ENCODE measurements at regions not wholly inside any gene's neighbourhood (a gene's known extent, or its start where the extent isn't known, plus 50 kb on each side); places are given as distances from the start of the nearest gene placed in this dataset.

- TF ChIP-seq CTCF (conservative IDR thresholded peaks at IDR 0.05; ENCODE audit: low read length): no peak
- DNase-seq (ENCODE audit: low read depth): no peak
- no peak overlapping the region for H3K4me3 ChIP-seq (ENCODE audit: low read length)
These were observed 374.6 kb downstream of the CTTN start for GRCh38 chr11:70772950-70773349.

- H3K4me3 ChIP-seq (ENCODE audit: low read length): no peak overlapping the region
These were observed 377.2 kb downstream of the CTTN start for GRCh38 chr11:70775386-70776075.

GRCh38 chr11:70776914-70777532 lies 378.7 kb downstream of the CTTN start:
- no peak overlapping the region for H3K4me3 ChIP-seq (ENCODE audit: low read length)
- no peak for DNase-seq (ENCODE audit: low read depth)
- no peak for TF ChIP-seq CTCF (conservative IDR thresholded peaks at IDR 0.05; ENCODE audit: low read length)

More at GRCh38 chr11:70775386-70776075, 377.2 kb downstream of the CTTN start:
- DNase-seq (ENCODE audit: low read depth): no peak
- TF ChIP-seq CTCF (conservative IDR thresholded peaks at IDR 0.05; ENCODE audit: low read length): no peak

- TF ChIP-seq CTCF (conservative IDR thresholded peaks at IDR 0.05; ENCODE audit: low read length): no peak
- H3K4me3 ChIP-seq (ENCODE audit: low read length): no peak overlapping the region
These were observed 380.6 kb downstream of the CTTN start for GRCh38 chr11:70778883-70779282.

GRCh38 chr11:70779433-70780245 lies 381.3 kb downstream of the CTTN start:
- H3K4me3 ChIP-seq (ENCODE audit: low read length): no peak overlapping the region
- no peak for DNase-seq (ENCODE audit: low read depth)
- TF ChIP-seq CTCF (conservative IDR thresholded peaks at IDR 0.05; ENCODE audit: low read length): no peak

More at GRCh38 chr11:70778883-70779282, 380.6 kb downstream of the CTTN start:
- DNase-seq (ENCODE audit: low read depth): no peak

- H3K4me3 ChIP-seq (ENCODE audit: low read length): no peak overlapping the region
- TF ChIP-seq CTCF (conservative IDR thresholded peaks at IDR 0.05; ENCODE audit: low read length): no peak
- no peak for DNase-seq (ENCODE audit: low read depth)
These were observed 381.9 kb downstream of the CTTN start for GRCh38 chr11:70780246-70780535.
